IMR-90 (cell line): ENCODE measurements at regions not wholly inside any gene's neighbourhood (a gene's known extent, or its start where the extent isn't known, plus 50 kb on each side); places are given as distances from the start of the nearest gene placed in this dataset.

ENCODE experiments used
- ATAC-seq: fragments of 200-7000 bp; cut with Tn5 transposase; 2 replicates; pipeline ENCODE4 v1.9.1; 2020; ENCODE audit warnings: low read depth, mild to moderate bottlenecking, moderate library complexity
- BruUV-seq: library from RNA; stranded (reverse); fragments of 400-500 nt; replicated peaks from 2 replicates; lab custom pipeline; 2021; lab: Mats Ljungman, UMichigan
- CTCF ChIA-PET: fragments of 300-600 bp; formaldehyde crosslinking; extraction: SDS; loops from one replicate; lab custom pipeline; 2021; ENCODE audit warnings: antibody characterized with exemption; lab: Yijun Ruan, JAX
- POLR2A ChIA-PET: fragments of 300-600 bp; sonication (Branson Sonifier 250); formaldehyde crosslinking; loops from one replicate; lab custom pipeline; 2022; ENCODE audit warnings: antibody characterized with exemption; ENCODE audit not compliant: unreplicated experiment; lab: Charles Lee
- DNase-seq: peaks from one replicate; pipeline ENCODE4 v3.0.0; 2013
- H2AFZ ChIP-seq: replicated peaks from 2 replicates; pipeline ENCODE3; 2013; ENCODE audit warnings: low read length, mild to moderate bottlenecking; ENCODE audit not compliant: poor library complexity
- H2AK5ac ChIP-seq: 2 replicates; pipeline ENCODE4 v1.6.1; 2013; ENCODE audit warnings: low read depth, low read length, inconsistent platforms
- H2AK9ac ChIP-seq: replicated peaks from 2 replicates; pipeline ENCODE3; 2013; ENCODE audit warnings: mild to moderate bottlenecking, low read depth, low read length, moderate library complexity; ENCODE audit not compliant: poor library complexity
- H2BK120ac ChIP-seq: 2 replicates; pipeline ENCODE4 v1.6.1; 2013; ENCODE audit warnings: low read depth, low read length, inconsistent platforms
- H2BK15ac ChIP-seq: 3 replicates; pipeline ENCODE4 v1.6.1; 2013; ENCODE audit warnings: low read depth, low read length, inconsistent platforms
- H2BK20ac ChIP-seq: 2 replicates; pipeline ENCODE4 v1.6.1; 2013; ENCODE audit warnings: low read depth, mild to moderate bottlenecking, inconsistent platforms, low read length, moderate library complexity
- H2BK5ac ChIP-seq: 2 replicates; pipeline ENCODE4 v1.6.1; 2013; ENCODE audit warnings: mild to moderate bottlenecking, low read depth, low read length, inconsistent platforms; ENCODE audit not compliant: poor library complexity, severe bottlenecking
- H3K14ac ChIP-seq: replicated peaks from 2 replicates; pipeline ENCODE4 v1.6.1; 2013; ENCODE audit warnings: low read depth, low read length, inconsistent platforms
- H3K18ac ChIP-seq: 2 replicates; pipeline ENCODE4 v1.6.1; 2013; ENCODE audit warnings: low read depth, low read length, control low read depth
- H3K23ac ChIP-seq: 2 replicates; pipeline ENCODE4 v1.6.1; 2013; ENCODE audit warnings: low read depth, low read length, inconsistent platforms
- H3K27ac ChIP-seq: 2 replicates; pipeline ENCODE4 v1.5.1; 2013; ENCODE audit warnings: mild to moderate bottlenecking, control low read depth, low read length; ENCODE audit not compliant: insufficient read depth
- H3K27me3 ChIP-seq: 2 replicates; pipeline ENCODE4 v1.6.1; 2013; ENCODE audit warnings: low read length; ENCODE audit not compliant: control insufficient read depth, insufficient read depth
- H3K36me3 ChIP-seq: 2 replicates; pipeline ENCODE4 v1.6.1; 2013; ENCODE audit warnings: low read length, mixed read lengths; ENCODE audit not compliant: control insufficient read depth, insufficient read depth
- H3K4ac ChIP-seq: 2 replicates; pipeline ENCODE4 v1.6.1; 2013; ENCODE audit warnings: low read depth, low read length, inconsistent platforms
- H3K4me1 ChIP-seq: 2 replicates; pipeline ENCODE4 v1.6.1; 2013; ENCODE audit warnings: low read length, mixed read lengths; ENCODE audit not compliant: control insufficient read depth, insufficient read depth
- H3K4me2 ChIP-seq: 2 replicates; pipeline ENCODE4 v1.6.1; 2013; ENCODE audit warnings: low read depth, mild to moderate bottlenecking, control low read depth, low read length, moderate library complexity
- H3K4me3 ChIP-seq: 2 replicates; pipeline ENCODE4 v1.5.1; 2013; ENCODE audit warnings: low read depth, mild to moderate bottlenecking, control low read depth, low read length, moderate library complexity; ENCODE audit not compliant: insufficient read depth
- H3K56ac ChIP-seq: 2 replicates; pipeline ENCODE4 v1.6.1; 2013; ENCODE audit warnings: low read length, inconsistent platforms; ENCODE audit not compliant: insufficient read depth; ENCODE audit errors: extremely low read depth
- H3K79me1 ChIP-seq, 2 experiments: 2 replicates each; pipeline ENCODE4 v1.6.1; 2013; ENCODE audit warnings: low read length in 2 of 2, inconsistent platforms in 1 of 2, low read depth in 1 of 2
- H3K9ac ChIP-seq: 2 replicates; pipeline ENCODE4 v1.6.1; 2013; ENCODE audit warnings: low read depth, low read length, control low read depth
- H3K9me1 ChIP-seq: 2 replicates; pipeline ENCODE4 v1.6.1; 2013; ENCODE audit warnings: low read length, inconsistent platforms; ENCODE audit not compliant: insufficient read depth
- H3K9me3 ChIP-seq: 2 replicates; pipeline ENCODE4 v1.6.1; 2013; ENCODE audit warnings: low read length; ENCODE audit not compliant: control insufficient read depth, insufficient read depth
- H4K20me1 ChIP-seq: 2 replicates; pipeline ENCODE4 v1.6.1; 2013; ENCODE audit warnings: low read length, inconsistent platforms; ENCODE audit not compliant: insufficient read depth
- H4K5ac ChIP-seq: 2 replicates; pipeline ENCODE4 v1.6.1; 2013; ENCODE audit warnings: mild to moderate bottlenecking, low read depth, low read length, control low read depth
- H4K8ac ChIP-seq, 2 experiments: 2 replicates each; pipeline ENCODE4 v1.6.1; 2013; ENCODE audit warnings: low read depth in 2 of 2, low read length in 2 of 2, control low read depth in 1 of 2, inconsistent platforms in 1 of 2
- H4K91ac ChIP-seq: 2 replicates; pipeline ENCODE4 v1.6.1; 2013; ENCODE audit warnings: low read depth, low read length, inconsistent platforms; ENCODE audit not compliant: insufficient read depth
- SMC3 ChIP-seq: fragments of 150-350 bp; IDR thresholded peaks from 2 replicates; pipeline ENCODE4 v1.6.1; 2016; ENCODE audit warnings: low read depth, mild to moderate bottlenecking, antibody characterized with exemption, low read length, moderate library complexity
- dilution Hi-C: fragments of 300-500 bp; cut with HindIII; formaldehyde crosslinking; loops from one replicate; pipeline ENCODE4 v1.14.3; 2018; ENCODE audit warnings: low sequenced_read_pairs; ENCODE audit not compliant: unreplicated experiment
- in situ Hi-C: fragments of 300-500 bp; cut with MboI; formaldehyde crosslinking; loops from 3 replicates; pipeline ENCODE4 v1.14.3; 2019; ENCODE audit warnings: low sequenced_read_pairs, inconsistent platforms, mixed read lengths
- intact Hi-C: fragments of 100-400 bp; cut with micrococcal nuclease; formaldehyde crosslinking; loops from 2 replicates; pipeline ENCODE4 v1.10.0; 2022

- no peak overlapping the region for H4K5ac ChIP-seq
- TF ChIP-seq SMC3 = no peak
- no peak overlapping the region for H3K14ac ChIP-seq
- H2AK9ac ChIP-seq = no peak overlapping the region
- intact Hi-C loops (no loop called here), dilution Hi-C loops (no loop called here), in situ Hi-C loops (no loop called here)
- no peaks in the 10 kb centered on the region for H3K79me1 ChIP-seq
- no peak overlapping the region for H2BK120ac ChIP-seq
- no peak overlapping the region for H2BK20ac ChIP-seq
- no peak overlapping the region for H4K91ac ChIP-seq
- no peak overlapping the region for H3K56ac ChIP-seq
- BruUV-seq = no TSS peak
- H3K9me3 ChIP-seq = no peaks in the 10 kb centered on the region
- no peak overlapping the region for H3K4ac ChIP-seq
- H3K23ac ChIP-seq = no peak overlapping the region
- H4K8ac ChIP-seq = no peak overlapping the region
- H3K9ac ChIP-seq = no peak overlapping the region
- no peaks in the 10 kb centered on the region for H3K4me1 ChIP-seq
- H4K20me1 ChIP-seq = no peaks in the 10 kb centered on the region
- ChIA-PET CTCF (no interaction called here), POLR2A (no interaction called here)
- H3K18ac ChIP-seq = no peak overlapping the region
- ATAC-seq = no peak
- H2BK15ac ChIP-seq = no peak overlapping the region
- no peak overlapping the region for H3K27ac ChIP-seq
- DNase-seq = no peak
- no peak overlapping the region for H2AFZ ChIP-seq
- H2AK5ac ChIP-seq = no peak overlapping the region
- H2BK5ac ChIP-seq = no peak overlapping the region
- H3K4me2 ChIP-seq = no peak overlapping the region
- H3K27me3 ChIP-seq = no peaks in the 10 kb centered on the region
- H3K36me3 ChIP-seq = no peaks in the 10 kb centered on the region
- no peak overlapping the region for H3K4me3 ChIP-seq
- no peaks in the 10 kb centered on the region for H3K9me1 ChIP-seq
Observed at GRCh38 chr3:78076379-78076778, 1036.5 kb downstream of the ROBO2 start.
